HepG2 (cell line): ENCODE measurements at regions not wholly inside any gene's neighbourhood (a gene's known extent, or its start where the extent isn't known, plus 50 kb on each side); places are given as distances from the start of the nearest gene placed in this dataset.

Source experiments
- ATAC-seq: fragments of 200-7000 bp; cut with Tn5 transposase; 3 replicates; pipeline ENCODE4 v1.9.1; 2020; ENCODE audit warnings: mild to moderate bottlenecking, moderate library complexity
- BruUV-seq: library from RNA; stranded (reverse); fragments of 400-500 nt; replicated peaks from 2 replicates; lab custom pipeline; 2021; lab: Mats Ljungman, UMichigan
- CTCF ChIA-PET: fragments of 300-600 bp; formaldehyde crosslinking; extraction: SDS; loops from one replicate; lab custom pipeline; 2021; ENCODE audit warnings: low total read pairs, inconsistent platforms, low intra/inter-chr PET ratio; lab: Yijun Ruan, JAX
- POLR2A ChIA-PET: fragments of 350-600 bp; sonication (Branson Sonifier 250); formaldehyde crosslinking; loops from one replicate; lab custom pipeline; 2020; ENCODE audit warnings: antibody characterized with exemption, inconsistent platforms; lab: Yijun Ruan, JAX
- DNase-seq: peaks from one replicate; pipeline ENCODE4 v3.0.0-alpha.2; 2015; ENCODE audit warnings: low spot score
- FAIRE-seq: peaks from 3 replicates; lab custom pipeline; 2011; peaks lifted over from hg19 to GRCh38; lab: Jason Lieb, UNC
- H2AFZ ChIP-seq: one replicate; pipeline ENCODE4 v1.6.1; 2011; ENCODE audit warnings: low read length, inconsistent platforms
- H3K27ac ChIP-seq: fragments of 300-600 bp; 3 replicates; pipeline ENCODE4 v1.8.0; 2011; ENCODE audit warnings: mixed run types, mild to moderate bottlenecking, mixed read lengths, low read length, inconsistent platforms; ENCODE audit not compliant: insufficient read depth; ENCODE audit errors: extremely low read length
- H3K27me3 ChIP-seq, 2 experiments: fragments of 200-600 bp in 1 of 2; 2 replicates in 1 of 2; 3 replicates in 1 of 2; pipeline versions ENCODE4 v1.6.0 to v1.8.0; 2011; ENCODE audit warnings: low read length in 2 of 2, mild to moderate bottlenecking in 2 of 2, moderate library complexity in 2 of 2, inconsistent platforms in 1 of 2; ENCODE audit not compliant: insufficient read depth in 2 of 2, control insufficient read depth in 1 of 2
- H3K36me3 ChIP-seq, 2 experiments: fragments of 200-600 bp in 1 of 2; replicated peaks in 1 of 2; 2 replicates in 1 of 2; 3 replicates in 1 of 2; pipeline versions ENCODE4 v1.5.1 to v1.8.0; 2011; ENCODE audit warnings: low read length in 2 of 2, inconsistent platforms in 1 of 2; ENCODE audit not compliant: insufficient read depth in 2 of 2, control insufficient read depth in 1 of 2
- H3K4me1 ChIP-seq: 2 replicates; pipeline ENCODE4 v1.5.1; 2012; ENCODE audit warnings: low read length, inconsistent platforms; ENCODE audit not compliant: insufficient read depth
- H3K4me2 ChIP-seq: 2 replicates; pipeline ENCODE4 v1.6.0; 2011; ENCODE audit warnings: low read depth, low read length, inconsistent platforms
- H3K4me3 ChIP-seq, 3 experiments: fragments of 200-600 bp in 1 of 3; sonication (generic), shearing (Covaris generic) in 1 of 3; replicated peaks in 1 of 3; 2 replicates each; pipeline ENCODE4 v1.5.1; 2011 to 2016; ENCODE audit warnings: low read length in 3 of 3, inconsistent platforms in 2 of 3, low read depth in 2 of 3, mild to moderate bottlenecking in 2 of 3, control low read depth in 1 of 3, mixed read lengths in 1 of 3; ENCODE audit not compliant: insufficient read depth in 1 of 3
- H3K79me2 ChIP-seq: one replicate; pipeline ENCODE4 v1.6.1; 2011; ENCODE audit warnings: low read length, inconsistent platforms; ENCODE audit not compliant: insufficient read depth
- H3K9ac ChIP-seq: 2 replicates; pipeline ENCODE4 v1.6.0; 2011; ENCODE audit warnings: mild to moderate bottlenecking, low read depth, low read length, inconsistent platforms; ENCODE audit not compliant: insufficient read depth
- H3K9me3 ChIP-seq: 2 replicates; pipeline ENCODE4 v1.5.1; 2012; ENCODE audit warnings: mild to moderate bottlenecking, low read length
- H4K20me1 ChIP-seq: 2 replicates; pipeline ENCODE4 v1.6.0; 2011; ENCODE audit warnings: inconsistent platforms, mild to moderate bottlenecking, low read length, moderate library complexity; ENCODE audit not compliant: insufficient read depth
- CEBPB ChIP-seq: IDR thresholded peaks from 2 replicates; pipeline ENCODE4 v1.6.1; 2011; ENCODE audit warnings: low read depth, low read length, improper control_type of control experiment, borderline replicate concordance
- CENPX ChIP-seq: sonication (generic); formaldehyde crosslinking; IDR thresholded peaks from 2 replicates; pipeline ENCODE4 v1.9.0; 2021; ENCODE audit warnings: mild to moderate bottlenecking, missing genetic modification reagents, moderate library complexity
- DNMT1 ChIP-seq: sonication (generic); formaldehyde crosslinking; IDR thresholded peaks from 2 replicates; pipeline ENCODE4 v1.5.1; 2020; ENCODE audit warnings: mild to moderate bottlenecking, missing genetic modification reagents
- GFI1 ChIP-seq: sonication (generic); formaldehyde crosslinking; IDR thresholded peaks from 2 replicates; pipeline ENCODE4 v1.5.0; 2020; ENCODE audit warnings: missing genetic modification reagents, mild to moderate bottlenecking, borderline replicate concordance
- KDM5B ChIP-seq: sonication (generic); formaldehyde crosslinking; IDR thresholded peaks from 2 replicates; pipeline ENCODE4 v1.4.0; 2020; ENCODE audit warnings: missing genetic modification reagents, mild to moderate bottlenecking, borderline replicate concordance
- WGBS: methylation state at CpG from one replicate; pipeline ENCODE4 v1.1.6; 2017; ENCODE audit warnings: low lambda C conversion rate; 5-methylcytosine and 5-hydroxymethylcytosine counted together
- in situ Hi-C: cut with HindIII; loops from 2 replicates; pipeline ENCODE4 v1.10.0; 2017; ENCODE audit warnings: low pct_unique_long_range_greater_than_20kb; ENCODE audit not compliant: extremely low pct_ligation_motif_present
- intact Hi-C: fragments of 100-400 bp; cut with micrococcal nuclease; formaldehyde crosslinking; loops from one replicate; pipeline ENCODE4 v1.10.0; 2022; ENCODE audit not compliant: unreplicated experiment

DNA sequence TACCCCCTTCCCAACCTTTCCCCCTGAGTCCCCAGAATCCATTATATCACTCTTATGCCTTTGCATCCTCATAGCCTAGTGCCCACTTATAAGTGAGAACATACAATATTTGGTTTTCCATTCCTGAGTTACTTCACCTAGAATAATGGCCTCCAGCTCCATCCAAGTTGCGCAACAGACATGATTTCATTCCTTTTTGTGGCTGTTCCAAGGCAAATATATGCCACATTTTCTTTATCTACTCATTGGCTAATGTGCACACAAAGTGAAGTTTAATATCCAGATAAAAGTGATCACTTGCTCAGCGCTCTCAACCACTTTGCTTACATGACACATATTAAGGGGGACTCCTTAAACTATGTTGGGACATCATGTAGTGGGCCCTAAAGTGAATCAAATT lies 72.4 kb upstream of the TIAM1 start:
- TF ChIP-seq CEBPB (peak; percentile 65; the same call in 1 of the 2 replicates), KDM5B (CRISPR knock-in tag) (no peak)
- Histone ChIP-seq H3K4me3 (no peak overlapping the region), H3K79me2 (no peaks in the 10 kb centered on the region), H3K36me3 (no peaks in the 10 kb centered on the region), H4K20me1 (no peaks in the 10 kb centered on the region), H3K27ac (no peak overlapping the region), H2AFZ (no peak overlapping the region), H3K9ac (no peak overlapping the region), H3K4me2 (no peak overlapping the region), H3K4me1 (peaks cover 10% of the 10 kb centered on the region), H3K9me3 (no peaks in the 10 kb centered on the region), H3K27me3 (no peaks in the 10 kb centered on the region)
- FAIRE-seq (no peak), ATAC-seq (no peak), DNase-seq (no peak)
- intact Hi-C loops = no loop called here
- ChIA-PET POLR2A (no interaction called here), CTCF (no interaction called here)
- WGBS = 31% methylated on average over 2 of the region's 2 CpGs
- in situ Hi-C loops = no loop called here
- BruUV-seq = no TSS peak

DNA sequence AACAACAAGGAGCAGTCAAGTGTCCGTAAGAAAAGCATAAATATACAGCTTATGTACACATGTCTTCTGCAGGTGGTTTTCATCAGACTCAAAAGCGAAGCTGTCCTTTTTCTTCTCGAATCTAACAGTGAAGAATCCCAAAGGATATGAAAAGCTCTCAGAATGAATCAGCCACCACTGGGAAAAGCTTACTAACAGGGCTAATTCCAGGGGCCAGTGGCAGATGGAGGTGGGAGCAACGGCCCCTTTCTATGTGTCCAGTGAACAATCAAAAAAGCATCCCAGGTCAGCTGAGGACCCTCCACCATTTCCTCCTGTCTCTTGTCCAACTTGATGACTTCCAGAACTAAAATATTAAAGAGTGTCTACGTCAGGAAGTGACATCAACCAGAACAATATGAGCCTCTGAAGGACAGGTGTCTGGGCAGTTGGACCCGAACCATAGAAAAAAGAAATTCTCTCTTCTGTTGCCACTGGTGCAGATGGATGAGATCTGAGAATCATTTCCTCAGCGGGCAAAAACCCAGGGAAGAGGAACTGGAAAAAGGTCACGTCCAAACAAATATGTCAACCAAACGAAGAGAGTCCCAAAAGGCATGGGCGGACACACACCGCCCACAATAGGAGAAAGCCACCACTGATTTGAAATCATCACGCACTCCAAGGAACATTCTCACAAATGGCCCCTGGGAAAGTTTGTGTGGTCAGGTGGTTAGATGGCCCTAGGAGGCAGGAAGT lies 70.4 kb upstream of the TIAM1 start:
- Histone ChIP-seq H3K9ac (no peak overlapping the region), H3K27me3 (no peaks in the 10 kb centered on the region), H3K4me2 (no peak overlapping the region), H2AFZ (no peak overlapping the region), H3K4me1 (peaks cover 10% of the 10 kb centered on the region), H3K79me2 (no peaks in the 10 kb centered on the region), H3K4me3 (no peak overlapping the region), H3K36me3 (no peaks in the 10 kb centered on the region), H3K9me3 (no peaks in the 10 kb centered on the region), H3K27ac (no peak overlapping the region), H4K20me1 (no peaks in the 10 kb centered on the region)
- no peak for ATAC-seq
- 43% methylated on average over 12 of the region's 12 CpGs for WGBS
- no peak for TF ChIP-seq DNMT1 (CRISPR knock-in tag)
- no peak for TF ChIP-seq GFI1 (CRISPR knock-in tag)
- no peak for TF ChIP-seq CENPX
- ChIA-PET POLR2A (no interaction called here), CTCF (no interaction called here)
- no peak for FAIRE-seq
- BruUV-seq = no TSS peak
- no peak for DNase-seq
- intact Hi-C loops = no loop called here
- in situ Hi-C loops = no loop called here
